GM19324 (cell line): ENCODE measurements at regions not wholly inside any gene's neighbourhood (a gene's known extent, or its start where the extent isn't known, plus 50 kb on each side); places are given as distances from the start of the nearest gene placed in this dataset.
"Not testable (repeated sequence)": the region's sequence is repeated elsewhere in the genome, so short reads cannot be mapped to it uniquely, and the experiment has no call there.

ENCODE experiments used
- ATAC-seq: cut with Tn5 transposase; IDR thresholded peaks from one replicate; pipeline ENCODE4 v1.9.1; 2021; ENCODE audit warnings: mild to moderate bottlenecking, moderate library complexity; ENCODE audit not compliant: unreplicated experiment, low FRiP score

DNA sequence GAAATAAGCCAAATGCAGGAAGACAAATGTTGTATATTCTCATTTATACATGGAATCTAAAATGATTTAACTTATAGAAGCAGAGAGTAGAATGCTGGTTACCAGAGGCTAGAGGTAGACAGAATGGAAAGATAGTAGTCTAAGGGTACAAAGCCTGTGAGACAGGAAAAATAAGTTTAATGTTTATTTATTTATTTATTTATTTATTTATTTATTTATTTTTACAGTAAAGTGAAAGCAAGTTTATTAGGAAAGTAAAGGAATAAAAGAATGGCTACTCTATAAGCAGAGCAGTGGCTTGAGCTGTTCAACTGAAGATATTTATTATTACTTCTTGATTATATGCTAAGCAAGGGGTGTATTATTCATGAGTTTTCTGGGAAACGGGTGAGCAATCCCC, 203.2 kb downstream of the LAS1L start:
- ATAC-seq: no peak

DNA sequence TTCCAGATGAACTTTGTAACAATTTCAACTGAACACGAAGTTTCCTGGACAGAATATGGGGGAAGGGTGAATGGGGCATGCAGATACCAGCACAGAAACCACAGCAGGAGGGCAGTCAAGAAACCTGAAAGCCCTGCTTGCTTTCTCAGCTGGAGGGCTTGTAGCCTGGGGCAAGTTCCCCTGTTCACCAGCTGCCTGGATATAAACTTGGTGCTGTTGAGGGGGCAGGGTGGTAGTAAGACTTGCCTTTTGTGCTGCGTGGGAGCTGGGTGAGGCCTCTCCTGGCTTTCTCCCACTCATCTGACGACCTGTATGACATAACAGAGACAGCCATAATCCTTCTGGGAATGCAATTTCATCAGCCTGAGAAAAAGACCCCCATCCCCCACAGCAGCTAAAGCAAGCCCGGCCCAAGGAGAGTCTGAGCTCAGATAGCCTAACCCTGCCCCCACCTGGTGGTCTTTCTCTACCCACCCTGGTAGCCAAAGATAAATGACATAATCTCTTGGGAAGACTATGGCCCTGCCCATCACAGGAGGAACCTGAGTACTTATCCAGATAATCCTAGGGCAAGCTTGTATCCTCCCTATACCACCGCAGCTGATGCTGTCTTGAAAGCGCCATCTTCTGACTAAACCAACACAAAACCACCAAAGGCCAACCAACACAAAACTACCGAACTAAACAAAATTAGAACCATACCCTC, 234.3 kb downstream of the LAS1L start:
- ATAC-seq: no peak

DNA sequence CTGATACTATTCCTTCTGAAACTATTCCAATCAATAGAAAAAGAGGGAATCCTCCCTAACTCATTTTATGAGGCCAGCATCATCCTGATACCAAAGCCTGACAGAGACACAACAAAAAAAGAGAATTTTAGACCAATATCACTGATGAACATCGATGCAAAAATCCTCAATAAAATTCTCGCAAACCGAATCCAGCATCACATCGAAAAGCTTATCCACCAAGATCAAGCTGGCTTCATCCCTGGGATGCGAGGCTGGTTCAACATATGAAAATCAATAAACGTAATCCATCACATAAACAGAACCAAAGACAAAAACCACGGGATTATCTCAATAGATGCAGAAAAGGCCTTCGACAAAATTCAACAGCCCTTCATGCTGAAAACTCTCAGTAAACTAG, 251.7 kb downstream of the LAS1L start:
- not testable (repeated sequence) for ATAC-seq

DNA sequence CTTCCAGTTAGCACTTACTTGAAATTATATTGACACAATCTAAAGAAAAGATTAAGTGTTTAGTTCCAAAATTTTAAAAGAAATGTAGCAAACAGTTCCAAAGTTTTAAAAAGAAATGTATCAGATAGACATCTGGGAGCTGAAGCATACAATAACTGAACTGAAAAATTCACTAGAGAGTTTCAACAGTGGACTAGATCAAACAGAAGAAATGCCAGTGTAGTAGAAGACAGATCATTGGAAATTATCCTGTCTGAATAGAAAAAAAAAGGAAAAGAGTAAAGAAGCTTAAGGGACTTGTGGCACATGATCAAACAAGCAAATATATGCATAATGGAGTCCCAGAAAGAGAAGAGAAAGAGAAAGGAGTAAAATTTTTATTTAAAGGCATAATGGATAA, 261.4 kb downstream of the LAS1L start:
- no peak for ATAC-seq

DNA sequence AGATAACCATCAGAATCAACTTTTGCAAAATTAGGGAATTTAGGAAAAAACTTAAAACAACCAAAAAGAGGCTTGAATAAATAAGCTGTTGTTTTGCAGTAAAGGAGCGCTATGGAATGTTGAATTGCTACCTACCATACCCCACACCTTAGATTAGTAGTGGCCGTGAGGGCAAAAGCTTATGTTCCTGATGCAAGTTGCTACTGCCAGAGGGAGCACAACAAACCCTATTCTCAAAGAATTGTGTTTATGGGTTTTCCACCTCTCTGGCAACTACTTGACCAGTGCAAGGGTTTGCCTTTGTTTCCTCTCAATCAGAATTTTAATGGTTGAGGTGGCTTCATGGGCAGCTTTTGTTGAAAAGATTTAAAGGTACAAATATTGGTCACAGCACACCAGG, 268.1 kb downstream of the LAS1L start:
- ATAC-seq: no peak

DNA sequence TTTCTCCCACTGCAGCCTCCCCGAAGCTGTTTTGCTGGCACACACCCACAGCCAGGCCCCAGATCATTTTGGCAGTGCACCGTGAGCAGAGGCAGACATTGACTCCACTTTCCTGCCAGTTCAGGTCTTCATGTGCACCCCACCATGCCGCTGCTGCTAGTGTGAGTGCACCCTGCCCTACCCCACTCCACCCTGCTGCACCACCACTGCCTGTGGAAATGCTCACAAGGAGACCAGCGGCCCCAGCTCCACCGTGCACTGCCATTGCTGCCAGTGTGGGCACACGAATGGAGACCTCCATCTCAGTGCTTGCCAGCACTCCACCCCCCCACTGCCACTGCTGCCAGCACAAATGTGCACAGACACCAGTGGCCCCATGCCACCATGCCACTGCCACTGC, 277.6 kb upstream of the ZC4H2 start:
- ATAC-seq: no peak

DNA sequence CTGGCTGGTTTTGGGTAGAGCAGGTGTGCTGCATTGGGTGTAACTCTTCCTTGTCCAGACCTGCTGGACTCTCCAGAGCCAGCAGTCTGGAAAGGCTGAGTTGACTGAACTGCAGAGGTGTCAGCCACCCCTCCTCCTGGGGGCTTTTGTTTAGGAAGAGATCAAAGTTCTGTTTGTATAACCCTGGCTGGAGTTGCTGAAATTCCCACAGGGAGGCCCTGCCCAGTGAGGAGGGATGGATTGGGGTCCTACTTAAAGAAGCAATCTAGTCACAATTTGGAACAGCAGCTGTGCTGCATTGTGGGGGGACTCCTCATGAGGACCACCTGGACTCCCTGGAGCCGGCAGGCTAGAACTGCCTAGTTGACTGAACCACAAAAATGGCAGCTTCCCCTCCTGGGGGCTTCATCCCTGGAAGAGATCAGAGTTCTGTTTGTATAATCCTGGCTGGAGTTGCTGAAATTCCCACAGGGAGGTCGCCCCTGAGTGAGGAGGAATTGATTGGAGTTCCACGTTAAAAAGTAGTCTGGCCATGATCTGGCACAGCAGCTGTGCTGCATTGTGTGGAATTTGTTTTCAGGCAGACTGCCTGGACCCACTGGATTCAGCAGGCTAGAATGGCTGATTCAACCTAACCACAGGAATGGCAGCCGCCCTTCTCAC, 264.9 kb upstream of the ZC4H2 start:
- no peak for ATAC-seq

DNA sequence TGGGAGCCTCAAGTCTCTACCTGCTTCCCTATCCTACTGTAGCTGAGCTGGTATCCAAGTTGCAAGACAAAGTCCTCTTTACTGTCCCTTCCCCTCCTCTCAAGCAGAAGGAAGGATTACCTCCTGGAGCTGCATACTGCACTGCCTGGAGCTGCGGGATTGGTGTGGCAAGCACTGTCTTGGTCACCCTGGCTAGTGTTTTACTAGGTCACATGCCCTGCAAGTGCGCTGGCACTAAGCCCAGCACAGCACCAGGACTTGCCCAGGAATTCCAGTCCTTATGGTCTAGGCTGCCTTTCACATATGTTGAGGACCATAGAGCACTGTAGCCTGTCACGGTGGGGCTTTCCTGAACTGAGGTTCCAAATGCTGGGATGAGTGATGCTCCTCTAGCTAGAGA, 227.3 kb upstream of the ZC4H2 start:
- no peak for ATAC-seq

DNA sequence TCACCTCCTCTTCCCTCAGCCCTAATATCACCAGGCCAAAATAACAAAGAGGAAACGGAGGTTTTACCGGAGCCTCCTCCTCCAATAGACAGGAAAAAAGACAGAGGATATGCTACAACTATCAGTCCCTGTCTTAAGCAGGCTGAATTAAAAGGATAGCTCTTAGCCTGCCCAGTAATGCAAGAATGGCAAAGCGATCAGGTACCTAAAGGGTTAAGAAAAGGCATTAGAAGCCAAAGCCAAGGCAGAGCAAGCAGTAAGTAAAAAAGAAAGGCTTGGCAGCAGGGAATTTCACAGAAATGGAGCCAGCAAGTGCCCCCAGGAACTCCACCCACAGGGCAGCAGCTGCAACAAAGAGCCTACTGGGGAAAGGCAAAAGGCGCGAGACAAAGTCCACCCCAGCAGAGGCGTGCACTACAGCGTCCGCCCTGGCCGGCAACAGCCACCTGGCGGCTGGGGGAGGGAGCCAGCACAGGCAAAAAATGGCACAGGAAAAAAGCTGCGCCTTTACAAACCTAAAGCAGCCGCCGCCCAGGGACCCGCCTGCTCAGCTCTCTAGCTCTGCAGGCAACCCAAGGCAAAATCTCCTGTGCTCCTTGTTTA, 220.6 kb upstream of the ZC4H2 start:
- no peak for ATAC-seq

DNA sequence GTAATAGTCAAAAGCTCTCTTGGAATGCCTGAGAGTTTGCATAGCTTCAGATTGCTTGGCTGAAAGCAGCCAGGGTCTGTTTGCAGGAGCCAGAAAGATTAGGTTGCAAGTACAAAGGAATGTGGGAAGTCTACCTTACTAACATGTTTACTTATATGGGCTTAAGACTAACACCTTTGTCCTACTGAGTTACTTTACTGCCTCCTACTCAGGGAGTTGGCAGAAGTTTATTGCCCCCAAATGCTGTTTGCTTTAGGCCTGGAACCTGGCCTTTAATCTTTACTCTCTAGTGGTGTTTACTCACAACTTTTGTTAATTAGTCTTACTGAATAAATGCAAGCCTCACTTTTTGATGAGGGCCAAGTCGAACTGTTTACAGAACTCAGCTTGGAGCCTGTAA, 219.4 kb upstream of the ZC4H2 start:
- no peak for ATAC-seq

DNA sequence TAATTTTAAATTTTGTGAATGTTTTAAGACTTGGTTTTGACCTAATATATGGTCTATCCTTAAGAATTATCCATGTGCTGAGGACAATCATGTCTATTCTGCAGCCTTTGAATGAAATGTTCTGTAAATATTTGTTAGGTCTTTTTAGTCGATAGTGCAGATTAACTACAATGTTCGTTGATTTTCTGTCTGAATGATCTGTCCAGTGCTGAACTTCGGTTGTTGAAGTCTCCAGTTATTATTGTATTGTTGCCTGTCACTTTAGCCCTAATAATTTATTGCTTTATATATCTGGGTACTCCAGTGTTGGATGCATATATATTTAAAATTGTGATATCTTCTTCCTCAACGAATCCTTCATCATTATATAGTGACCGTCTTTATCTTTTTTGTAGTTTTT, 218.3 kb upstream of the ZC4H2 start:
- no peak for ATAC-seq

DNA sequence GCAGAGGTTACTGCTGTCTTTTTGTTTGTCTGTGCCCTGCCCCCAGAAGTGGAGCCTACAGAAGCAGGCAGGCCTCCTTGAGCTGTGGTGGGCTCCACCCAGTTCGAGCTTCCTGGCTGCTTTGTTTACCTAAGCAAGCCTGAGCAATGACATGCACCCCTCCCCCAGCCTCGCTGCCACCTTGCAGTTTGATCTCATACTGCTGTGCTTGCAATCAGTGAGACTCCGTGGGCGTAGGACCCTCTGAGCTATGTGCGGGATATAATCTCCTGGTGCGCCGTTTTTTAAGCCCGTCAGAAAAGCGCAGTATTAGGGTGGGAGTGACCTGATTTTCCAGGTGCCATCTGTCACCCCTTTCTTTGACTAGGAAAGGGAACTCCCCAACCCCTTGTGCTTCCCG, 187.1 kb upstream of the ZC4H2 start:
- not testable (repeated sequence) for ATAC-seq

DNA sequence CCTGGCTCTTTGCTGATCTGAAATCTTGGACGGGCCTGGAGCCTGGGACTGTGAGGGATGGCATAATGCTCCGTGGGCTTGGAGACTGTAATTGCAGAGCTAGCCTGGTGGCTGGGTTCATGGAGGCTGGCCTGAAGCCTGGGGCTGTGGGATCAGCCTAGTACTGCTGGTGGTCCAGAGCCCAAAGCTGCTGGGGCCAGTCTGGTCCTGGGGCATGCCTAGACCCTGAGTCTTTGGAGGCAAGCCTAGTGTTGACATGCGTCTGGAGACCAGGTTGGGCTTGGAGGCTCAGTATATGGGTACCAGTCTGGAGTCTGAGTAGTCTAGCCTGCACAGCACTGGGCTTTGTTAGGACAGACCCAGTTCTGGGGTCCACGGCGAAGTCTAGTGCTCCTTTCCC, 172.0 kb upstream of the ZC4H2 start:
- no peak for ATAC-seq

DNA sequence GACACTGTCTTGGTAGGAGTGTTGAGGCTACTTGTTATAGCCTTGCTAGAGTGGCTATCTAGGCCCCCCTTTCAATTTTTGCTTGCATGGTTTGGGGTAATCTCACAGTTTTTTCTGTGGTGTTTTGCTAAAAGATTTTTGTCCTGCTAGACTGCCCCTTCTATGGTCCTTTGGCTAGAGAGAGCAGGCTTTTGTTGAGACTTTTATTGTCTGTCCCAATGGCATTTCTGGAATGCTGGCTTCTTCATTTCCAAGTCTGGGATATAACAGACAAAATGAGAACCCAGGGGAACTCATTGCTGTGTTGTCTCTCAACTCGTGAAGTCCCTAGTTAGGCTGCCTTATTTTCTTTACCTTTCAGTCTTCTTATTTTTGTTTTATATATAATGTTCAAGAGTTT, 160.2 kb upstream of the ZC4H2 start:
- no peak for ATAC-seq

DNA sequence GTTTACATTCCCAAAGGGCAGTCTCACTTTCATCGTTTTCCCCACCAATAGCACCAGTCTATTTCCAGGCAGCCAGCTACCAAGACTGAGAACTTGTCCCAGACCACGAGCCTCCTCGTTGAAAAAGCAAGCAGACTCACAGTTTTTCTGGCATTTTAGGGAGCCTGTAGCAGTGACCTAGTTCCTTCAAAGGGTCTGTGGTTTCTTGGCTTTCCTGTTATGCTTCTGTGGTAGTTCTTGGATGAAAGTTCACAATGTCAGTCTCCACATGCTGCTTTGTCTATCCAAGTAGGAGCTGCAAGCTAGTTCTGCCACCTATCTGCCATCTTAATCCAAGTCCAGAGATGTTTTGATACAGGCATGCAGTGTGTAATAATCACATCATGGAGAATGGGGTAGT, 151.6 kb upstream of the ZC4H2 start:
- no peak for ATAC-seq

DNA sequence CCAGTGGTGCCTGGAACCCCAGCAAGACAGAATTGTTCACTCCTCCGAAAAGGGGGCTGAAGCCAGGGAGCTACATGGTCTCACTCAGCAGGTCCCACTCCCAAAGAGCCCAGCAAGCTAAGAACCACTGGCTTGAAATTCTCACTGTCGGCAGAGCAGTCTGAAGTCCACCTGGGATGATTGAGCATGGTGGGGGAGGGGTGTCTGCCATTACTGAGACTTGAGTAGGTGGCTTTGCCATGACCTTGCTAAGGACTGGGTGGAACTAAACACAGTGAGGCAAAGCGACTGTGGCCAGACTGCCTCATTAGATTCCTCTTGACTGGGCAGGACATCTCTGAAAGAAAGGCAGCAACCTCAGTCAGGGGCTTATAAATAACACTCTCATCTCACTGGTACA, 122.6 kb upstream of the ZC4H2 start:
- no peak for ATAC-seq

DNA sequence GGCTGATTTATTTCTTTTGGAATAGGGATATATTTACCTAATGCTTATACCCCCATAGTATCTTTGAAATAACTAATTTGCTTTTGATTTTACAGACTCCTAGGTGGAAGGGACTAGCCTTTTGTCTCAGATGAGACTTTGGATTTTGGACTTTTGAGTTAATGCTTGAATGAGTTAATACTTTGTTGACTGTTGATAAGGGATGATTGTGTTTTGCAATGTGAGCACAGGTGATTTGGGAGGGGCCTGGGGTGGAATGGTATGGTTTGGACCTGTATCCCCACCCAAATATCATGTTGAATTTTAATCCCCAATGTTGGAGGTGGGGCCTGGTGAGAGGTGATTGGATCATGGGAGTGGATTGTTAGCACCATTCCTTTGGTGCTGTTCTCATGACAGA, 117.4 kb upstream of the ZC4H2 start:
- ATAC-seq: no peak

DNA sequence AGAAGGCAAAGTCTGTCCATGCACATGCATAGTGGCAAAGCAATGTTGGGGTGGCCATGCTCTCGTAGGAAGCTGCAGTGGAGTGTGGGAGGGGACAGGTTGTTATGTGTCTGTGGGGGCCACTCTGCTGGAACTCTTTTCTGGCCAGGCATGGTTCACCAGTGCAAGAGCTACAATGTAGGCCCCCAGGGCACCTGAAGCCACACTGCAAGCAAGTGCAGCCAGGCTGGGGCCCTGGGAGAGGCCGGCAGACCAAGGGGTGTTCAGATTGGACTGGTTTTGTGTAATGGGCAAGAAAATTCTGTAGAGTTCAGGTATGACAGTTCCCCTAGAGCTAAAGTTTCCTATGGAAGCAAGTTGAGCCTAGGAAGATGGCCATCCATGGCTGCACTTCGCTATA, 97.0 kb upstream of the ZC4H2 start:
- no peak for ATAC-seq

DNA sequence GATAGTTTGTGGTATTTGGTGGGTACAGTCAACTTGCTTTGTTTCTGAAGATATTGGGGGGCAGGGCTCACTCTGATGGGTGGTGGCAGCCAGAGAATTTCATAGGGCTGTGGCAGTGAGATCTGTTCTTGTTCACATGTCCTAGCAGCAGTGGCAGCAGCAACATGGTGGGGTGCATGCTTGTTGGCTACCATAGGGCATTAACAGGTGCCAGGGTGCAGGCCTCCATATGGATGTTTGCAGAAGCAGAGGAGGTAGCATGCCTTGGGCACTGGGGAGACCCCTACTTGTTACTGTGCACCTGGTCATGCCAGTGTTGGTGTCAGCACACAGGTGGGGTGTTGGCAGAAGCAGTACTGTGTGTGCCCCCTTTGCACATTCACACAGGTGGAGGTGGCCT, 96.3 kb upstream of the ZC4H2 start:
- no peak for ATAC-seq

DNA sequence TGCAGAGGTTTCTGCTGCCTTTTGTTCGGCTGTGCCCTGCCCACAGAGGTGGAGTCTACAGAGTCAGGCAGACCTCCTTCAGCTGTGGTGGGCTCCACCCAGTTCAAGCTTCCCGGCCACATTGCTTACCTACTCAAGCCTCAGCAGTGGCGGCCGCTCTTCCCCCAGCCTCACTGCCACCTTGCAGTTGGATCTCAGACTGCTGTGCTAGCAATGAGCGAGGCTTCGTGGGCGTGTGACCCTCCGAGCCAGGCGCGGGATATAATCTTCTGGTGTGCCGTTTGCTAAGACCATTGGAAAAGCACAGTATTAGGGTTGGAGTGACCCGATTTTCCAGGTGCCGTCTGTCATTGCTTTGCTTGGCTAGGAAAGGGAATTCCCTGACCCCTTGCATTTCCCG, 82.4 kb upstream of the ZC4H2 start:
- ATAC-seq: not testable (repeated sequence)

DNA sequence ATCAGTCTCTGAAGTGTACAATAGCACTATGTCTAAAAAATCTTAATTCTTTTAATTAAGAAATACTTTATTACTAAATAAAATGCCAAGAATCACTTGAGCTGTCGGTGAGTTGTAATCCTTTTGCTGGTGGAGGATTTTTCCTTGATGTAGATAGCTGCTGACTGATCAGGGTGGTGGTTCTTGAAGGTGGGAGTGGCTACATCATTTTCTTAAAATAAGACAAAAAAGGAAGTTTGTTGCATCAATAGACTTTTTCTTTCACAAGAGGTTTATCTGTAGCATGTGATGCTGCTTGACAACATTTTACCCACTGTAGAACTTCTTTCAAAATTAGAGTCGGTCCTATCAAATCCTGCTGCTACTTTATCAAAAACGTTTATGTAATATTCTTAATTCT, 68.8 kb upstream of the ZC4H2 start:
- no peak for ATAC-seq

DNA sequence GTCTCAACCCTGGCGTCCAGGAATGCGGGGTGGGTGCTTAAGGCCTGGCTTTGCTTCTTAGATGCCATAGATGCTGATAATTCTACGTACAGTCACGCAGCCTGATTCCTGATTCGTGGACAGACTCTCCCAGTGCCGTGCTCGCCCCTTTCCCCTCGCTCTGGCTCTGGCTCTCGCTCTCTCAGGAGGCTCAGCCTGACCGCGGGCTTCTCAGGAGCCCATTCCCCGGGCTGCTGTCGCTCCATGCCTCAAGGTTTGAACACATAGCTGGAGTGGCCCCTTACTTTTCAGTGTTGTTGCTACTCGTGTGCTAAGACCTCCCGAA, 59.2 kb upstream of the ZC4H2 start:
- ATAC-seq: peak; percentile 34
